GM12864 (cell line): ENCODE measurements at regions not wholly inside any gene's neighbourhood (a gene's known extent, or its start where the extent isn't known, plus 50 kb on each side); places are given as distances from the start of the nearest gene placed in this dataset.

Experiments
- DNase-seq: peaks from one replicate; pipeline ENCODE4 v3.0.0-alpha.2; 2011; ENCODE audit warnings: low read depth
- H3K4me3 ChIP-seq: 2 replicates; pipeline ENCODE4 v1.5.1; 2011; ENCODE audit warnings: mild to moderate bottlenecking, low read depth, low read length, control low read depth
- TF ChIP-seq, protein P1 (sequence below): IDR thresholded peaks from 2 replicates; pipeline ENCODE4 v1.5.1; 2011; ENCODE audit warnings: low read depth, mild to moderate bottlenecking, moderate library complexity, low read length, control low read depth, inconsistent platforms; ENCODE audit errors: missing control alignments

DNA sequence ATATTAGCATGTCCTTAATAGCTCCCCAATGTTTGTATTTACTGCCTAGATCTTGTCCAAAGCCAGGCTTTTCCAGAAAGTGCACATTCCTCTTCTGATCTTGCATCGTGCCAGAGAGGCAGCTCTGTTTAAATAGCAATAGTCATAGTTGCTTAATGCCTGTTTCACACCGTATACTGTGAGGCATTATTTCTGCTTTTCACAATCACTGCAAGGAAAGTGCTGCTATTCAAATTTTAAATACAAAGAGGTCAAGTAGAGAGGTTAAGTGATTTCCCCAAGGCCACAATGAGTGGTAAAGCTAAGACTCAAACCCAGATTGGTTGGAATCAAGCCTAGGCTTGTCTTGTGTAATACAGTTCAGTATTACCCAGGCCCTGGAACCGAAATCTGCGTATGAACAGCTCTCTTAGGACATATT lies 153.6 kb downstream of the SNX18 start:
- no peak overlapping the region for H3K4me3 ChIP-seq
- DNase-seq, result no peak
- TF ChIP-seq, protein P1, sequence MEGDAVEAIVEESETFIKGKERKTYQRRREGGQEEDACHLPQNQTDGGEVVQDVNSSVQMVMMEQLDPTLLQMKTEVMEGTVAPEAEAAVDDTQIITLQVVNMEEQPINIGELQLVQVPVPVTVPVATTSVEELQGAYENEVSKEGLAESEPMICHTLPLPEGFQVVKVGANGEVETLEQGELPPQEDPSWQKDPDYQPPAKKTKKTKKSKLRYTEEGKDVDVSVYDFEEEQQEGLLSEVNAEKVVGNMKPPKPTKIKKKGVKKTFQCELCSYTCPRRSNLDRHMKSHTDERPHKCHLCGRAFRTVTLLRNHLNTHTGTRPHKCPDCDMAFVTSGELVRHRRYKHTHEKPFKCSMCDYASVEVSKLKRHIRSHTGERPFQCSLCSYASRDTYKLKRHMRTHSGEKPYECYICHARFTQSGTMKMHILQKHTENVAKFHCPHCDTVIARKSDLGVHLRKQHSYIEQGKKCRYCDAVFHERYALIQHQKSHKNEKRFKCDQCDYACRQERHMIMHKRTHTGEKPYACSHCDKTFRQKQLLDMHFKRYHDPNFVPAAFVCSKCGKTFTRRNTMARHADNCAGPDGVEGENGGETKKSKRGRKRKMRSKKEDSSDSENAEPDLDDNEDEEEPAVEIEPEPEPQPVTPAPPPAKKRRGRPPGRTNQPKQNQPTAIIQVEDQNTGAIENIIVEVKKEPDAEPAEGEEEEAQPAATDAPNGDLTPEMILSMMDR, result no peak

DNA sequence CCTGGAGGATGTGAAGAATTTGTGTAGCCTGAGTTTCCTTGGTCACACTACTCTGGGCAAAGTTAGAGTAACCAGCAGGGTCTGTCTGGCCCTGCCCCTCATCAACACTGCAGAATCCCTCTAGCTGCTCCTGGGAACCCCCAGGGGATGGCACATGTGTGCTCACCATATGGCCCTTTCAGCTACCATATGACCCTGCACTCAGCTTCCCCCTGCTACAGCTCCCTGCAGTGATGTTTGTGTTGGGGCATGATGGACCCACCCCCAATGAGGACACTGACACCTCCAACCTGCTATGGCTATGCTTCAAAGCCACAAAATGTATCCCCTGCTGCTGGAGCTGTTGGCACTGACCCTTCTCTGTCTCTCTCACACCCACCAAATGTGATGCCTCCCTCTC lies 152.7 kb downstream of the SNX18 start:
- TF ChIP-seq, protein P1, result no peak
- H3K4me3 ChIP-seq, result no peak overlapping the region
- DNase-seq, result no peak

DNA sequence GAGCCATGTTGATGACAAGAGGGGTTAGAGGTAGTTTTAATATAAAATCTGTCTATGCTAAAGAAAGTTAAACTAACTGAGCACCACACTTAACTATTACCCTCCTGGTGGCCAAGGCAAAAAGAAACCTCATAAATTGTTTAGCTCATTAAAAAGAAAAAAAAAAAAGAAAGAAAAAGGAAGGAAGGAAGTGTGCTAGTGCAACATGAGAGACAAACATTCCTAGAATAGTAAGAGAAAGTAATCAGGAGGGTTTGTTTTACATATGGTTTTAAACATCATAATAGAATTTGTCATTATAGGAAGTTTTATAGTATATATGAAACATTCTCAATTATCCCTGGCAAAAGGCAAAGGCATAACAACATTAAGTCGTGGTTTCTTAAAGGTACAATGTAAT lies 152.3 kb downstream of the SNX18 start:
- no peak overlapping the region for H3K4me3 ChIP-seq
- no peak for DNase-seq
- TF ChIP-seq, protein P1, result no peak

DNA sequence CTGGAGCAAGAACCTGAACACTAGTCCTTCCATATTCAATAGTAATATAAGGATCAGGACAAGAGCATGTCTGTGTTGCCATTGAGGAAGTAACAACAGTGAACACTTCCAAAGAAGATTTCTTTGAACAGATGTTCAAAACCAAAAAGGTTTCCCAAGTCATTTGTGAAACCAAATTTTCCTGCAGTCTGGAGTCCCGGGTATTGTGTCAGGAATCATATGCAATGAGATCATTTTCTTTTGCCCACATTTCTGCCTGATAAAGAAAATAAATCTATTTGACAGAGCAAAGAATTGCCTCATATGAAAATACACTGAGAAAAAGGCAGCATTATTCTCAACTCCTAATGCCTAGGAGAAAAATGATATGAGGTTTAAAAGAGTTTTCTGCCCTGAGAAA lies 151.7 kb downstream of the SNX18 start:
- DNase-seq, result no peak
- H3K4me3 ChIP-seq, result no peak overlapping the region
- TF ChIP-seq, protein P1, result no peak

DNA sequence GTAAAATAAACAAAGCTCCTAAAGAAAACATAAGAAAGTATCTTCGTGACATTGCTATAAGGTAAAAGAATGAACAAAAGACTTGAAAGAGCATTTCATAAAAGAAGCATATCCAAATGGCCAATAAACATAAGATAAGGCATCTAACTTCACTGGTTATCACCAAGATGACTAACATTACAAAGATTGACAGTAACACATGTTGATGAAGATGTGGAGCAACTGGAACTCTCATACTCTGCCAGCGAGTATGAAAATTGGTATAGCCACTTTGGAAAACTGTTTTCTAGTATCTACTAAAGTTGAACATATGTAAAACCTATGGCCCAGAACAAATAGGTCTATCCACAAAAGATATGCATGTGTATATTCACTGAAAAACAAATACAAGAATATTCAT lies 150.5 kb downstream of the SNX18 start:
- H3K4me3 ChIP-seq, result no peak overlapping the region
- TF ChIP-seq, protein P1, result no peak

DNA sequence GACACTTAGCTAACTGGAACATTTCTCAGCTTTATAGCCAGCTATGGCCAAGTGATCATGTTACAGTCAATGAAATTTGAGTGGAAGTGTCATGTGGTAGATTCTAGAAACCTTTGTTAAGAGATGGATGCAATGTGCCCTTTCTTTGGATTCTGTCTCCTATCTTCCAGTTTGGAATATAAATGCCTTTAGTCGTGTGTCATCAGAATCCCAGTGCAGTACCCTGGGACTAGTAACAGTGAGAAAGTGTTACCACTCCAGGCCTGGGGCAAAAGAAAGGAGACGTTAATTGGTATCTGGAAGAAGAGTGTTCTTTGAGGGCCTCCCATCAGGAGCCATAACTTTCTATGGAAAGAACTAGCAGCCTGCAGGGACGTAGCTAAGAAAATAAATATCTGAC lies 149.6 kb downstream of the SNX18 start:
- no peak overlapping the region for H3K4me3 ChIP-seq
- no peak for DNase-seq
- TF ChIP-seq, protein P1, result no peak

More for the DNA sequence above, 150.5 kb downstream of the SNX18 start:
- no peak for DNase-seq

DNA sequence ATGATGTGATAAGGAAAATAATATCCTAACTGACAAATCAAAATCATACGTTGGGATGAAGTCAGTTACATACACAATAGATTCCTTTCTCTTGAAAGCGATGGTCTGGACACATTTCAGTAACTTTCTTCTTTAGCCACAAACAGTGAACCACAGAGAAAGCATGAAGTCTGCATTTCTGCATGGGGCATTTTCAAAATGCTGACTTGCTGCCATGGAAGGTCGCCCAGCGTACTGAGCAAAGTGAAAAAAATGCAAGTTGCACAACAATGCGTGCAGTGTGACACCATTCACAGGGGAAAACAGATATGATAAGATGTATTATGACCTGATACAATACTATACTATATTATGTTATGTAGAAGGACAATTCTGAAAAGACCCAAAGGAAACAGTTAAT lies 146.3 kb downstream of the SNX18 start:
- no peak for DNase-seq
- no peak overlapping the region for H3K4me3 ChIP-seq
- TF ChIP-seq, protein P1, result no peak
